T-helper 1 cell treated with Interleukin-12 subunit alpha and Interleukin-12 subunit beta and Interleukin-4 antibody, amounts not matched to agents 30 μg/mL and 1 μg/mL, for 36 hours (primary cell): ENCODE measurements at regions not wholly inside any gene's neighbourhood (a gene's known extent, or its start where the extent isn't known, plus 50 kb on each side); places are given as distances from the start of the nearest gene placed in this dataset.

Experiments
- H3K27ac Mint-ChIP-seq: one replicate; pipeline ENCODE4 v1.8.0; 2021; ENCODE audit warnings: mild to moderate bottlenecking, mixed read lengths
- H3K27me3 Mint-ChIP-seq: one replicate; pipeline ENCODE4 v1.8.0; 2021; ENCODE audit warnings: low read depth, mixed read lengths
- H3K36me3 Mint-ChIP-seq: one replicate; pipeline ENCODE4 v1.8.0; 2021; ENCODE audit warnings: low read depth, mixed read lengths
- H3K4me1 Mint-ChIP-seq: one replicate; pipeline ENCODE4 v1.8.0; 2021; ENCODE audit warnings: low read depth, mixed read lengths
- H3K4me3 Mint-ChIP-seq: one replicate; pipeline ENCODE4 v1.8.0; 2021; ENCODE audit warnings: mild to moderate bottlenecking, moderate library complexity, mixed read lengths
- H3K9me3 Mint-ChIP-seq: one replicate; pipeline ENCODE4 v1.8.0; 2021; ENCODE audit warnings: mixed read lengths

DNA sequence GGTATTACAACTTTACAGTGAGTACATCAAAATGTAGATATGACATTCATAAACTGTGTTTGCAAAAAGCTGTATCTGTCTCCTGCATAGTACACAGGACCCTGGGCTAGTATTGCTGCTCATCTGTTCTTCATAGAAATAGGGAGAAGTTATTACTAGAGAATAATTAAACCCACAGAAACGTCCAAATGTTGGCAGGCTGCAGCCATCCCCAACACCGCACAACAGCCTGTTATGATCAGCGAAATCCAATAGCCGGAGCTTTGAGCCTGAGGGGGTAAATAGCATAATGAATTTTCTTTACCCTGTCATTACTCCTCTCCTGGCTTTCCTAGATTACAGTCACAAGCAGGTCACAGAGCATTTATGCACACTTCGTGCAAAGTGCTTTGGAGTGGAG lies 178.0 kb downstream of the DACT1 start:
- H3K9me3 Mint-ChIP-seq: no peaks in the 10 kb centered on the region
- H3K27me3 Mint-ChIP-seq: no peaks in the 10 kb centered on the region
- H3K4me3 Mint-ChIP-seq: no peak overlapping the region
- H3K36me3 Mint-ChIP-seq: no peaks in the 10 kb centered on the region
- H3K4me1 Mint-ChIP-seq: peaks cover 5% of the 10 kb centered on the region
- H3K27ac Mint-ChIP-seq: no peak overlapping the region

DNA sequence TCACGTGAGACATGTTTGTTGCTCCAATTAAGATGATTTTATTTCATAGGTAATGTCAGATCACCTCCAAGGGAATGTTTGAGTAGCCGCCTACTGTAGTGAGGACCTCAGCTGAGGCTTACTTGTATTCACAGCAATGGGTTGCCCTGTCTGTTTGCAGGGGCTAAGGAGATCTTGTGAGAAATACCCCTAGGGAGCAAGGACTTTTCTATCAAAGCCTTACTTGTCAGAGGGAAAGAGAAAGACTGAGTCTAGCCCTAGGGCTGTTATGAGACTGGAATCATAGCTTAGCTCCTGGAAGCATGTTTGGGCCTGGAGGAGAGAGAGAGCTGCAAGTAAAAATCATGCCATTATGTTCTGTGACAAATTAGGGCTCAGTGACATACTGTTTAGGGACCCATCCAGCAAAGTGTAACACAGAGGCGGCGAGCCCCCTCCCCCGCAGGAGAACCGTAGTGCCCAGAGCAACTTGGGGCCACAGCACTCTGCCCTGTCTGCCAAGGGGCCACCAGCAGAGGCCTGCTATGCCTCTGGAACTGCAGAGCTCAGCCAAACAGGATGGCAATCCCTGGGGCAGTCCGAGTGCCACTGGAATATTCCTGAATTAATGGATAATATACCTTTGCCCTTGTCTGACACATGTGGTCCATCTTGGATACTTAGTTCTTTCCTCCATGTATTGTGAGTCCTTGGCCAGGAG lies 178.8 kb downstream of the DACT1 start:
- Mint-ChIP-seq H3K27ac (no peak overlapping the region), H3K9me3 (no peaks in the 10 kb centered on the region), H3K4me3 (no peak overlapping the region), H3K36me3 (no peaks in the 10 kb centered on the region), H3K4me1 (peaks cover 5% of the 10 kb centered on the region), H3K27me3 (no peaks in the 10 kb centered on the region)

DNA sequence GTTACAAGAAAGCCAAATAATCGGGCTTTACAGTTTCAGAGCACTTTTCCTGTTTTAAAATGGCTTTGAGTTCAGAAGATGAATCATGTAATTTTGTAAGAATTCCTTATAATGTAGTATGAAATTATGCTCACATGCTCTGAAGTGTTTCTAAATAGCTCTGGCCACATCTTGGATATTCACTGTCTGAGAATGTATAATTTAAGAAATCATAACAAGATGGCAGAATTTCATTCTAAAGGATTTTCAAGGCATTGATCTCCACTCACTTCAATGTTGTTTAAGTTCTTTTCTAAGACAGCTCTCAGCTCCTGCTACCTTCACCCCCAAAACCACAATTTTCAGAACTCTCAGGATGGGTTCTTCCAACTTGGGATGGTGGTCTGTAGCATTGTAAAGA lies 180.1 kb downstream of the DACT1 start:
- no peaks in the 10 kb centered on the region for H3K4me1 Mint-ChIP-seq
- H3K27ac Mint-ChIP-seq: no peak overlapping the region
- H3K4me3 Mint-ChIP-seq: no peak overlapping the region
- H3K9me3 Mint-ChIP-seq: no peaks in the 10 kb centered on the region
- no peaks in the 10 kb centered on the region for H3K27me3 Mint-ChIP-seq
- H3K36me3 Mint-ChIP-seq: no peaks in the 10 kb centered on the region

DNA sequence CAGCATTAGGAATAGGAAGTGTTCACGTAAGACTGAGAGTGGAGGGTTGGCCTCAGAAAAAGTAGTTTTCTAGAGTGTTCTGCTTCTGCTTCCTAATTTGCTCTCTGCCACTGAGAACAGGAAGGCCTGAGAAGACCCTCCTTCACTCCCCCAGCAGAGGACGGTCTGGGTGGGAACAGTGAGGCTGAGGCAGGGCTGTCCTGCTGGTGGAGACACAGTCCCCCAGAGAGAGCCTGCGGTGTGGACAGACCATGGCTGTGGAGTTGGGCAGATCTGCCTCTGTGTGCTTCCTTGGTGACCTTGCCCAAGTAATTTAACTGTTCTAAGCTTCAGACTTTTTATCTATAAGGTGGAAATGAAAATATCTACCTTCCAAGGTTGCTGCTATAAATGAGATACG lies 182.3 kb downstream of the DACT1 start:
- H3K4me3 Mint-ChIP-seq: no peak overlapping the region
- H3K36me3 Mint-ChIP-seq: no peaks in the 10 kb centered on the region
- H3K27ac Mint-ChIP-seq: no peak overlapping the region
- H3K27me3 Mint-ChIP-seq: no peaks in the 10 kb centered on the region
- no peaks in the 10 kb centered on the region for H3K9me3 Mint-ChIP-seq
- H3K4me1 Mint-ChIP-seq: no peaks in the 10 kb centered on the region

DNA sequence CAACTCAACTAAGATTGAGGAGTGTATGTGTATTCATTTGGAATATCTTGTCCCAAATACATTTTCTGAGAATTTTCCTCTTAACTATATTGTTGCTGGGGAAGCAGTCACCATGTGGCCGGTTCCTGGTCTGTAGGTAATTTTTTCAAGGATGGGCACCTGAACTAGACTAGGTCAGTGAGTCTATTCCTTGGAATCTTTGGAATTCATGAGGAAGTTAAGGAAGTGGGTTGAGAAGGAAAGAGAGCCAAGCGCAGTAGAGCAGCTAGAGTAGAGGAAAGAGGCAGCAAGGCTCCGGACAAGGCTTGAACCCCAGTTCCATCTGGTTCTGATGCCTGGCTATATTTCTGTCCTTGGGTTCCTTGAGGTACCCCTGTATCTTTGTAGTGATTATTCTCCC lies 183.7 kb downstream of the DACT1 start:
- H3K27ac Mint-ChIP-seq: no peak overlapping the region
- H3K36me3 Mint-ChIP-seq: no peaks in the 10 kb centered on the region
- H3K27me3 Mint-ChIP-seq: no peaks in the 10 kb centered on the region
- H3K4me3 Mint-ChIP-seq: no peak overlapping the region
- H3K9me3 Mint-ChIP-seq: peaks cover 4% of the 10 kb centered on the region
- no peaks in the 10 kb centered on the region for H3K4me1 Mint-ChIP-seq

DNA sequence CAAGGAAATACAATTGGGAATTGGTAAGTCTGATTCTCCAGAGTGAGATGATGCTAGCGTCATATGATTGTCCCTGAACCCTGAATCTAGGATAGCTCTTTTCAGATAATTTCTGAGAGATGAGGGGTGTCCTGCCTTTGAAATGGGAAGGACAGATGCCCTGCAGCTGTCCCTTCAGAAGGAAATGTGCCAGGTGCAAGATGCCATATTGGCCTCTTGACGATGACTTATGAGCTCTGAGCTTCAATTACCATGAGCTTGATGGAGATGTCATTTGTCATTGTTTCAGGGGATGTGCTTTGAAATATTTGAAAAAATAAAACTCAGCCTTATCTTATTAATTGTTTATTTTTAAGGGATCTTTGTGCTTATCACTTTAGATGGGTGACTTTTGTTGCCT lies 185.1 kb downstream of the DACT1 start:
- no peaks in the 10 kb centered on the region for H3K36me3 Mint-ChIP-seq
- no peak overlapping the region for H3K27ac Mint-ChIP-seq
- peaks cover 4% of the 10 kb centered on the region for H3K9me3 Mint-ChIP-seq
- no peaks in the 10 kb centered on the region for H3K27me3 Mint-ChIP-seq
- no peak overlapping the region for H3K4me3 Mint-ChIP-seq
- H3K4me1 Mint-ChIP-seq: no peaks in the 10 kb centered on the region

DNA sequence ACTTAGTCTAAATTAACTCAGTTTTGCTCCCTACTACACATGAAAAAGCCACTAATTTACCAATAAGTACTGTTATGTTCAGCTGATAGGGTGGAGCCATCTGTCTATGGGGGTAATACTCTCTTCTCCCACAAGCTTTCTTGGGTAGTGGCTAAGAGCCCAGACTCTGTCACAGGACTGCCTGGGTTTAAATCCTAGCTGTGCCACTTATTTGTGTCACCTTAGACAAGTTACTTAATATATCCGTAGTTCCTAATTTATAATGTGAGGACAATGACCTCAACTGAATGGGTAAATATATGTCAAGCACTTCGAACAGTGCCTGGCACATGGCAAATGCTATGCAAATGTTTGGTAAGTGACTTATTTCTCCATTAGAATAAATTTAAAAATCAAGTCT lies 185.6 kb downstream of the DACT1 start:
- no peak overlapping the region for H3K27ac Mint-ChIP-seq
- H3K27me3 Mint-ChIP-seq: no peaks in the 10 kb centered on the region
- no peaks in the 10 kb centered on the region for H3K4me1 Mint-ChIP-seq
- H3K4me3 Mint-ChIP-seq: no peak overlapping the region
- H3K9me3 Mint-ChIP-seq: peaks cover 4% of the 10 kb centered on the region
- no peaks in the 10 kb centered on the region for H3K36me3 Mint-ChIP-seq

DNA sequence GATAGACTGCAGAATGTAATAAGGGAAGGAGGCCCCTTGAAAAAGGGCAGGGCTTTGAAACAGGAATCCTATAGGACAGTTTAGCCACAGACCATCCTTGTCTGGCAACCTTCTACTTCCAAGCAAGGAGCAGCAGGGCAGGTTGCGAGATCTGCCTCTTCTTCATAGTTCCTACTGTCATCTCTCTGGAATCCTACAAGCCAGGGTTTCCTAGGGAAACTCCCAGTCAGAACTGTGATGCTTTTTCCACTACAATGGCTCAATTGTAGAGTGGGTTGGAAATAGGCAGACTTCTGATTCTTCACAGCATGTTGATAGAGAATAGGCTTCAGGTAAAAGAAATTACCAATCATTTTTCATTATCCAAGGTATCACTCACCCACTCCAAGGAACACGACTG lies 186.3 kb downstream of the DACT1 start:
- Mint-ChIP-seq H3K9me3 (peaks cover 4% of the 10 kb centered on the region), H3K27ac (no peak overlapping the region), H3K4me1 (no peaks in the 10 kb centered on the region), H3K36me3 (no peaks in the 10 kb centered on the region), H3K27me3 (no peaks in the 10 kb centered on the region), H3K4me3 (no peak overlapping the region)

DNA sequence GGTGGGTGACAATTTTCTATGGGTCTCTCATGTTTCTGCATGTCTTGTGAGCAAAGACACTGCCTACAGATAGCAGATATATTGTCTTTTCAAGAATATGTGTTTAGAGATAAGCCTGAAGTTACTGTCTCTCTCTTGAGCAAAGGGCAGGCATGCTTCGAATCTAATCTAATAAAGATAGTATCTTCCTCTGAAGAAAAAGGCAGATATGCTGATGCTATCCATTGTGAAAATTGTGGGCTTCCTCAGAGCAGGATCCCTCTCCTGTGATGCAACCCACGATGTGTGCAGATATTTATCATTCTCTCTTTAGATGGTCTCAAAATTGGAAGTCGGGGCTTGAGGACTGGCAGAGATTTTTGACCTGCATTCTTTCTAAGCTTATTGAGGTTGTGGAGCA lies 187.0 kb downstream of the DACT1 start:
- no peaks in the 10 kb centered on the region for H3K36me3 Mint-ChIP-seq
- no peak overlapping the region for H3K4me3 Mint-ChIP-seq
- H3K27me3 Mint-ChIP-seq: no peaks in the 10 kb centered on the region

DNA sequence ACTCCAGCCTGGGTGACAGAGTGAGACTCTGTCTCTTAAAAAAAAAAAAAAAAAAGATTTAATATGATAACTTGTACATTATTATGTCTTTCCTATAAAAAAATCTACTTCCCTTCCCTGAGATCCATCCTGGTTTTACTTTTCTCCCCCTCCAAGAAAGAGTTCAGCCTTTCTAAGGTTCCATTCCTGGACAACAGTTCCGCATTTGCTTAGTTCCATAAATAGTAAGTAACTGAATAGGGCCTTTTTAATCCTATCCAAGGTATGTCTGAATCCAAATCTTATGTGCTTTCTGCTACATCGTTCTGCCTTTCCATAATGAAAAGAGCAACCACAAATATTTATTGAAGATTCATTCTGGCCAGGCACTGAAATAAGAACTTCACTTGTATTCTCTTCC lies 187.8 kb downstream of the DACT1 start:
- no peak overlapping the region for H3K27ac Mint-ChIP-seq
- peaks cover 4% of the 10 kb centered on the region for H3K9me3 Mint-ChIP-seq
- no peaks in the 10 kb centered on the region for H3K36me3 Mint-ChIP-seq
- peaks cover 6% of the 10 kb centered on the region for H3K4me1 Mint-ChIP-seq
- H3K4me3 Mint-ChIP-seq: no peak overlapping the region
- H3K27me3 Mint-ChIP-seq: no peaks in the 10 kb centered on the region

More for the DNA sequence above, 187.0 kb downstream of the DACT1 start:
- H3K9me3 Mint-ChIP-seq: peaks cover 4% of the 10 kb centered on the region
- peaks cover 3% of the 10 kb centered on the region for H3K4me1 Mint-ChIP-seq
- H3K27ac Mint-ChIP-seq: no peak overlapping the region

DNA sequence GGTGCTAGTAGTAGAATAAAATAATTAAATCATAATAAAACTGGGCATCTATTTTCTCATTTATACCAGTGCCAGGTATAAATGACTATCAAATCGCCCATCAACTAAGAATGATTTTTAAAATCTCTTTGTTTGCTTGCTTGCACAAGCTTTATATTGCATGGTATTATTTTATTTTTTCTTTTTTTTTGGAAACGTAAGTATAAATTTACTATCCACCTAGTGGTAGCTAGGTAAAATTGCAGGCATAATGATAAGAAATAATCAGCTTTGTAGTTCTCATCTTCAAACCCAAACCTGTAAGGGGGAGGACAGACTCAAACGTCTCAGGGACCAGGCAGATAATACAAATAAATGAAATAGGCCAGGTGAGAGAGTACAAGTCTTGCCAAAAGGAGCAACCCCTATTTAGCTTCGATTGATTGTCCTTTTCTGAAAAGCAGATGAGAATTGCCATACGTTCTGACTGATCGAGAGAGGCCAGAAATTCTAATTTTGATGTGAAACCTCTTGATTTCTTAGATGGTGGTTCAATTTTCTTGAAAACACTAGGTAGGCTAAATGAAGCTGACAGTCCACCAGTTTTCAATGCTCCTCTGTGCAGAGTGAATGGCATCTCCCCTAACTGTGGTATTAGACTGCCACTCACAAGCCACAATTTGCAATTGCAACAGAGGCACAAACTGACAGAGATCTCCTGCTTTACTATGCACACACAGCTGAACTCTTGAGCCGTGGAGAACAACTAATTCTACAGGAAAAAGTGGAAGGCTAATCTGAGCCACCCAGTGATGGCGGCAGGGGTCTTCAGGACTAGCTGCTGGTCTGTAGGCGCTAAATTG lies 189.3 kb downstream of the DACT1 start:
- no peak overlapping the region for H3K27ac Mint-ChIP-seq
- peaks cover 4% of the 10 kb centered on the region for H3K9me3 Mint-ChIP-seq
- no peak overlapping the region for H3K4me3 Mint-ChIP-seq
- no peaks in the 10 kb centered on the region for H3K36me3 Mint-ChIP-seq
- H3K4me1 Mint-ChIP-seq: peaks cover 6% of the 10 kb centered on the region
- H3K27me3 Mint-ChIP-seq: no peaks in the 10 kb centered on the region

DNA sequence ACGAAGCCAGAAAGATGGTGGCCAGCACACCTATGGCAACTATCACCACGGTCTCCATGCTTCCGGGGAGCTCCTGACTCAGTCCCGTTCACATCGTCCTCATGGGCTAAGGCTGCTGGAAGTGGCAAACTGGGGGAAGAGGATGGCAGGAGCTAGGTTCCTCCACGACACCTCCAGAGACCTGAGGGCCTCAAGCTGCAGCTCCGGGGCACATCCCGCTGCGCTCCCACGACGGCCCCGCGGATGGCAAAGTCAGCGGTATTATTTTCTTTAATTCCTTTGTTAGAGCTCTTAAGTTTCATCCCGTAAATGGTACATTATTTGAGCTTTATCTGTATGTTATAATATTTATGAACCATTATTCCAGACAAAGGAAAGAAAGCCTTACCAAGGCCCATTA lies 190.5 kb downstream of the DACT1 start:
- Mint-ChIP-seq H3K27ac (no peak overlapping the region), H3K36me3 (no peaks in the 10 kb centered on the region)

DNA sequence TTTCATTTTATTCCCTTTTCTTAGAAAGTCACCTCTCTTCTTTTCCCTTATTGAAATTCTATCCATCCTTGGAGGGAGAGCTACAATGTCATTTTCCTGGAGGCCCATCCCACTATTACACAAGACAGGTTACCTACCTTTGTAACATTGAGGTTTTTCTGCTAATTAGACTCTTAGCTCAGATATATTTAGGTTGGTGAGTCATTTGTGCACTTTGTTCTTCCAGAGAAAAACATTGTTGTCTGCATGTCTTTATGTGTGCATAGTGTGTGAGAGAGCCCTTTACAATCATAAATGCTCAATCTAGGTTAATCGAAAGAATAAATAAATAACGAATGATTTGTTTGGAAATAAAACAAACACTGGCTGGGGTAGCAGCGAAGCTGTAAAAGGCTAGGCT lies 191.8 kb downstream of the DACT1 start:
- peaks cover 4% of the 10 kb centered on the region for H3K9me3 Mint-ChIP-seq
- peaks cover 6% of the 10 kb centered on the region for H3K4me1 Mint-ChIP-seq
- H3K4me3 Mint-ChIP-seq: no peak overlapping the region
- H3K27me3 Mint-ChIP-seq: no peaks in the 10 kb centered on the region
- H3K27ac Mint-ChIP-seq: no peak overlapping the region
- H3K36me3 Mint-ChIP-seq: no peaks in the 10 kb centered on the region

More for the DNA sequence above, 190.5 kb downstream of the DACT1 start:
- H3K27me3 Mint-ChIP-seq: no peaks in the 10 kb centered on the region
- H3K9me3 Mint-ChIP-seq: peaks cover 4% of the 10 kb centered on the region
- no peak overlapping the region for H3K4me3 Mint-ChIP-seq
- peaks cover 6% of the 10 kb centered on the region for H3K4me1 Mint-ChIP-seq

DNA sequence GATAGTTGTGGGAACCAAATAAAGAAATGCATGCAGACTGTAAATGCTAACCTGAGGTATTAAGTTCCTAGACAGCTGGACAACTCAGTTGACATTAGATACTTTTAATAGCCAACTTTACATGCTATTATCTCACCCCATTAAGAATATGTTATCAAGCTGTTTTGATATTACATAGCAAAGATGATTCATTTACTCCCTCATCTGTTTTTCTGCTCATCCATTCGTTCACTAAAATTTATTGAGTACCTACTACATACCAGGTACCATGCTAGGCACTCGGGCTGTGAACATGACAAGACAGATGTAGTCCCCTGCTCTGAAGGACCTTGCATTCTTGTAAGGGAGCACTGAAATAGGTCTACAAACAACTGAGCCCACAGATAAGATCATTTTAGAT lies 192.4 kb downstream of the DACT1 start:
- Mint-ChIP-seq H3K27ac (no peak overlapping the region), H3K4me3 (no peak overlapping the region), H3K36me3 (no peaks in the 10 kb centered on the region), H3K9me3 (peaks cover 4% of the 10 kb centered on the region), H3K4me1 (peaks cover 6% of the 10 kb centered on the region), H3K27me3 (no peaks in the 10 kb centered on the region)

DNA sequence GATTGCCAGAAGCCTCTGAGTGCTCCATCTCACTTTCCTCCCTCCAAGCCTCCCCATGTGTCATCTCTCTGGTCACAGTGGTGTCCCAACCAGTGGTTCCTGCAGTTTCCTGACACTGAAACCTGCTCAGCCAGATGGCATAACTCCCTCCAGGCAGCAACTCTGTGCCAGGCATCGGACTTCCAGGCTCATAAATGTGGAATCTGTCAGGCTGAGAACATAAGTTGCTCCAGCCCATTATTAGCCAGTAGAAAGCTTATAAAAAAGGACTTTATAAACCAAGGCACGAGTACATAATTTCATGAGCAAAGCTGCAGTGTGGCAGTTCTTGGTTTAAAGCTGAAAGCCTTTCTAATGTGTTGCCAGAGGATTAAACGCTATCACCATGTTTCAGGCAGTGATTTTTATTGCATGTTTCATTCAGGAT lies 194.3 kb downstream of the DACT1 start:
- no peak overlapping the region for H3K27ac Mint-ChIP-seq
- no peaks in the 10 kb centered on the region for H3K27me3 Mint-ChIP-seq
- H3K36me3 Mint-ChIP-seq: no peaks in the 10 kb centered on the region
- no peak overlapping the region for H3K4me3 Mint-ChIP-seq
- H3K4me1 Mint-ChIP-seq: peaks cover 6% of the 10 kb centered on the region
- no peaks in the 10 kb centered on the region for H3K9me3 Mint-ChIP-seq
